ENCODE measurements at regions not wholly inside any gene's neighbourhood (a gene's known extent, or its start where the extent isn't known, plus 50 kb on each side); places are given as distances from the start of the nearest gene placed in this dataset.

- no peak for DNase-seq (ENCODE audit: low read depth in 4 of 4, low spot score in 3 of 4)
These were observed 184.9 kb upstream of the CDH20 start for GRCh38 chr18:61148322-61148721.

DNA sequence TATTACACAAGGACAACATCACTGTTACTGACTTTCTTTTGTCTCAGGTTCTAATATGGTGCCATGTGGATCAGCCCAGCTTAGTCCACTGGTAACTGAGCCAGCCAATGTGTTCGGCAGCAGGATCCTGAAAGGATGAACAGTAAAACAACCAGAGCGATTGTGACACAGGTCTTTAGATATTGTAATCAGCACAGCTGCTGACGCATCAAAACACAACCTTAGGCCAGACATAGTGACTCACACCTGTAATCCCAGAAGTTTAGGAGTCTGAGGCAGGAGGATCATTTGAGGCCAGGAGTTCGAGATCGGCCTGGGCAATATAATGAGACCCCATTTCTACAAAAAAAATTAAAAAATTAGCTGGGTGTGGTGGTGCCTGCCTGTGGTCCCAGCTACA lies 183.4 kb upstream of the CDH20 start:
- DNase-seq (ENCODE audit: low read depth in 4 of 4, low spot score in 3 of 4): no peak

DNA sequence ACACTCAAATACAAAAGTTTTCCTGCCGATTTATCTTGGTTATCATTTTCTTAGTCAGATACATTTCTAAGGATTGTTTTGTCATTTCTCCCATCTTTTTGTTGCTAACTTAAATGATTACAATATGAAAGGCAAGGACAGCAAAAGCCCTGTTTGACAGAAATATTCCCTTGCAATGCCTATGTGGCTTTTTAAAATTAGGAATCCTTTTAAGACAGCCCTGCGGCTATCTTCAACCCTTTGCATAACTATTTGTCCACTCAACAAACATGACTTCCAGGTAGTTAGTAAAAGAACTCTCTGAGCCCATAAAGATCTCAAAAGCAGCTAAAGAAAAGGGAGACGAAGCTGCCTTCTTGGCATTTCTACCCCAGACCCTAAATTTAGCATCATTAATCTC lies 179.7 kb upstream of the CDH20 start:
- no peak for DNase-seq (ENCODE audit: low read depth in 4 of 4, low spot score in 3 of 4)

DNA sequence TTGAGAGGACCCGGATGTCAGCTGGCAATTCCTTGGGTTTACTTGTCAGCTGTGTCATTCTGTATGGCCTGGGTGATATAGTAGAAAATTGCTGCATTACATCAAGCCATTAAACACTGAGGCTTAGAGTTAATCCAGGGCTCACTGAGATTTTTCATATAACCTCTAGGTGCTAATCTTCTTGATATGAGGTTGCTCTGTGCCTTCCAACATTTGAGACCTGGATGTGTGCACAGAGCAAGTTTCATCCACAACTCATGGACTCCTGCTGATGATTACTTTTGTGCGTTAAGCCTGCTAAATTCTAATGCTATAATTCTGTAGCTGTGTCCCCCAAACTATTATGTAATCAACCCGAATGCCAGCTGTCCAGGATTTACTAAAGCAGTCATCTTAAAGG lies 178.4 kb upstream of the CDH20 start:
- DNase-seq (ENCODE audit: low read depth in 4 of 4, low spot score in 3 of 4): no peak

DNA sequence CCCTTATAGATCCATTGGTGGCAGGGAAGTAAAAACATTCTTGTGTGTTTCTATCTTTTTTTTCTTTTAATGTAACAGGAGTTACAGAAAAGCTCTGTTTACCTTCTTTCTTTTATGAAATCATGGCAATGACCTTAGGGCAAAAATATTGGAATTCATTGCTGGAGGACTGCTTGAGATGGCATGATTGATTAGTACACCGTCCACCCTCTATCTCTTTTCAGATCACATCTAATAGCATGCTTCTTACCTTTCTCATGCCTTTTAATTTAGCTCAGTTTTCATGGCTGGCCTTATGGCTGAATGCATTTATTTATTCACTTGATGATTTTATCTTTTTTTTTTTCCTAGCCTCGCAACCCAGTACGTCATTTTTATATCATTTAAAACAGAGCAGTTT lies 177.6 kb upstream of the CDH20 start:
- DNase-seq (ENCODE audit: low read depth in 4 of 4, low spot score in 3 of 4): no peak

GRCh38 chr18:61157451-61157850 lies 175.8 kb upstream of the CDH20 start:
- no peak for DNase-seq (ENCODE audit: low read depth in 4 of 4, low spot score in 3 of 4)

DNA sequence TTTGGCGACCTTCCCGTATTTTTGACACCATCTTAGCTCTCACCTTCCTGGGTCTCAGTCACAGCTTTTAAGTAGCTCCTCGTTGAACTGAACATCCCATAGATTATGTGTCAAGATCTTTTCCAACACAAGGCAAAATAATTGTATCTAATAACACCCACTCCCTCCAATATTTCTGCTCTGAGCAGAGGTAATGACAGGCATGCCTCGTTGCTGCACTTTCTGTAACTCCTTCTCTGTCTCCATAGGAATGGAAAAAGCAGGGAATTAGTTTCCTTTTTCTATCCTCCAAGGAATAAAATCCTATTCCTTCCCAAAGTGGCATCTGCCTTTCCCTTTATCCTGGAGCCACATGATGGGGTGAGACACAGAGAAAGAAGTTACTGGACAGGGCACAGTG lies 174.0 kb upstream of the CDH20 start:
- no peak for DNase-seq (ENCODE audit: low read depth in 4 of 4, low spot score in 3 of 4)

DNA sequence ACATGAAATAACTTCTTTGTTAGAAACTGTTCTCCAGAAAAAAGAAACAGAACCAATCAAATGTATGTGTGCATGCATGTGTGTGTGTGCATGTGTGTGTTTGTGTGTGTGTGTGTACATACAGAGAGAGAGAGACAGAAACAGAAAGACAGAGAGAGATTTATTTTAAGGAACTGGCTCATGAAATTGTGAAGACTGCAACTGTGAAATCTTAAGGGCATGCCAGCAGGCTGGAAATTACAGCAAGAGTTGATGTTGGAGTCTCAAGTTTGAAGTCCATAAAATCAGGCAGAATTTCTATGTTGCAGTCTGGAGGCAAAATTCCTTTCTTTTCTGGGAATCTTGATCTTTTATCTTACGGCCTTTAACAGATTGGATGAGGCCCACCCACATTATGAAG lies 168.9 kb upstream of the CDH20 start:
- no peak for DNase-seq (ENCODE audit: low read depth in 4 of 4, low spot score in 3 of 4)

- no peak for DNase-seq (ENCODE audit: low read depth in 4 of 4, low spot score in 3 of 4)
These were observed 165.3 kb upstream of the CDH20 start for GRCh38 chr18:61167902-61168301.

DNA sequence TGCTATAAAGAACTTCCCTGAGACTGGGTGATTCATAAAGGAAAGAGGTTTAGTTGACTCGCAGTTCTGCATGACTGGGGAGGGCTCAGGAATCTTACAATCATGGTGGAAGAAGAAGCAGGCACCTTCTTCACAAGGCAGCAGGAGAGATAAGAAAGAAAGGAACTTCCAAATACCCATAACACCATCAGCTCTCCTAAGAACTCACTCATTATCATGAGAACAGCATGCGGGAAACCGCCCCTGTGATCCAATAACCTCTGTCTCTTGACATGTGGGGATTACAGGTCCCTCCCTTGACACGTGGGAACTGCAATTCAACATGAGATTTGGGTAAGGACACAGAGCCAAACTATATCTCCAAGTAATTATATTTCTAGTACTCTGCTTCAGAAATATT lies 163.8 kb upstream of the CDH20 start:
- DNase-seq (ENCODE audit: low read depth in 4 of 4, low spot score in 3 of 4): no peak

DNA sequence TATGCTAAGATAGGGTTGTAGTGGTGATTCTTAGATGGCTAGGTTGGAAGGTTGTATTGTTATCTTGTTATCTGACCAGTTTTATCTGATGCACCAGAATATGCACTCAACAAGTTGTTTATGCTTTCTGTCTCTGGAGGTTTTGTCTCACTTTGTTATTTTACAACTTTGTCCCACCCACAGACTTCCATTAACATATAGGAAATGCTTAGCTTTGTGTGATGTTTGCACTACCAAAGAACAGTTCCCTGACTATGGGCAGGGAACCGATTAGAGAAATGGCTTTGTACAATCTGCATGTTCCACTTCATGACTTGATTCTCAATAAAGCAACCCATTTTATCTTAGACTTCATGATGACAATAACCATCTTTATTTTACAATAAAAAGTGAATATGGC lies 160.6 kb upstream of the CDH20 start:
- DNase-seq (ENCODE audit: low read depth in 4 of 4, low spot score in 3 of 4): no peak

DNA sequence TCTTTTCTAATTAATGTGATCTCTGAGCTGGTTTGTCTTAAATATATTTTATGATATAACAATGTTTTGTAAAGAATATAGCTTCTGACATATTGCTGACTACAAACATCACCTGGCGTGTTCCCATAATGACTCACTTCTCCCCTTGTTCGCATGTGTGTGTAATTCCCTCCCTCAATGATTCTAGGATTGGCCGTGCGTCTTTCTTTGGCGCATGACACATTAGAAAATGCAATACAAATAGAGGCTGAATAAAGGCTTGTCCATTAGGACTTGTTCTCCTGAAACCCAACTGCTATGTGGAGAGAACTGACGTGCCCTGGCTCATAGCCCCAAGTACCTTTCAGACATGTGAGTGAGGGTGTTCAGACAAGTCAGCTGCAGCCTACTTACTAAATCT lies 159.7 kb upstream of the CDH20 start:
- DNase-seq (ENCODE audit: low read depth in 4 of 4, low spot score in 3 of 4): no peak

GRCh38 chr18:61183798-61184197 lies 149.4 kb upstream of the CDH20 start:
- no peak for DNase-seq (ENCODE audit: low read depth in 4 of 4, low spot score in 3 of 4)

- DNase-seq (ENCODE audit: low read depth in 4 of 4, low spot score in 3 of 4): no peak
These were observed 145.3 kb upstream of the CDH20 start for GRCh38 chr18:61187971-61188370.

DNA sequence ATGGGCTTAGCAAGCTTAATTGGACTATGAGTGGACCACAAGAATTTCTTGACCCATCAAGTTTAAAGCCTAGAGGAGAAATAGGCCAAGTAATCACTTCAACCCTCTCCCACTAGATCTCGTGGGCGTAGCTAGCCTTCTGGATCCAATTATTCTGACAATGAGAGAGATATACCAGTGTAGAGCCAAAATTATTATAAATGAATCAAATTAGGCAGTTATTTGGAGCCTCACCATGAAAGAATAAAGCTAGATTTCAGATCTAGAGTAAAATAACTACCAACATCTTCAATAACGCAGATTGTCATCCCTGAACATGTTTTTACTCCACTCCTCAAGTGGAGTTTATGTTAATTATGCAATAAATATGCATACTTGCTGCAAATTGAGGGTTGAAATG lies 143.9 kb upstream of the CDH20 start:
- no peak for DNase-seq (ENCODE audit: low read depth in 4 of 4, low spot score in 3 of 4)

DNA sequence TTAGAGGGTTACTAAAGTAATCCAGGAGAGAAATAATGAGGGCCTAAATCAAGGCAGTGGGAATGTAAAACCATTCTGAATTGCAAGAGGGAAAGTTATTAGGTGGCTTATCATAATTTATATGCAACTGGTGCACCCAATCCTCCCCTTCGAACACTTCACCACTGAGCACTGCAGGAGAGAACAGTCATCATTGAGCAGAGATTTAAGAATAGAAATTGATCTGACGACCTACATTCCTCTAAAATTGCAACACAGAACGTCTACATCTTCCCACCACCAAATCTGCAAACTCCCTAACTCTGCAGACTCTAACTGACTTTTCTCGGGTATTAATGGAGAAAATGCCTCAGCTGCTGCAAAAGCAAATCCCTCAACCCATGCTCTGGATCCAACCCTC lies 138.5 kb upstream of the CDH20 start:
- DNase-seq (ENCODE audit: low read depth in 4 of 4, low spot score in 3 of 4): no peak

DNA sequence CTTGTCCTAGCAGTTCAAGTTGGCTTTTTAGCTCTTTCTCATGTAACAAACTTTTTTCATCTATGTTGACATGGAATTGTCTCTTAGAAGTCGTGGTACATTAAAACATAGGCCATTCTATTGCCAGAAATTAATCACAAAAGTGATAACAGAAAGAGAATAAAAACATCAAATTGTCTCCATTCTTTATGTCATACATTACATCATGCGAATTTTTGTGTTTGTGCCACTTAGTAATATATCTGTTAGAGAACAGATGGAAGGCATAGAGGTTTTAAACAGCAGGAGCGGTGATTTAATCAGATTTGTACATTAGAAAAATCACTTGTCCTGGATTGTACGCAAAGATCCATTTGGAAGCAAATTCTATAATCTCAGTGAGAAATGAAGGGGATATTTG lies 136.5 kb upstream of the CDH20 start:
- no peak for DNase-seq (ENCODE audit: low read depth in 4 of 4, low spot score in 3 of 4)

DNA sequence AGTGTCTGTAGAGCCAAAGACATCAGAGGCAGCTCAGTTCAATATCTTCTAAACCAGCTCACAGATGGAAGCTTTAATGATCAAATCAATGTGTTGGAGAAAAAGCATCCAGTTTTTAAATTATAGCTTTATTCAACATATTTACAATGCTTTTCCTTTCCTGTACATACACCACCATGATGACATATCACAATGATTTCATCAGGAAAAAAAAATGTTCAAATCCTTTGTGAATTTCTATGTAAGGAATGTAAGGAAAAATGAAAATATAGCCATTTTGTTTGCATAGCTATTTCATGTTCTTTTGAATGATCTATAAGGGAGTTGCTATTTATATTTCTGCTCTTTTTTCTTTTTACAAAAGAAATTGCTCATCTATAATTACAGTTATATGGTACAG lies 134.7 kb upstream of the CDH20 start:
- DNase-seq (ENCODE audit: low read depth in 4 of 4, low spot score in 3 of 4): no peak

DNA sequence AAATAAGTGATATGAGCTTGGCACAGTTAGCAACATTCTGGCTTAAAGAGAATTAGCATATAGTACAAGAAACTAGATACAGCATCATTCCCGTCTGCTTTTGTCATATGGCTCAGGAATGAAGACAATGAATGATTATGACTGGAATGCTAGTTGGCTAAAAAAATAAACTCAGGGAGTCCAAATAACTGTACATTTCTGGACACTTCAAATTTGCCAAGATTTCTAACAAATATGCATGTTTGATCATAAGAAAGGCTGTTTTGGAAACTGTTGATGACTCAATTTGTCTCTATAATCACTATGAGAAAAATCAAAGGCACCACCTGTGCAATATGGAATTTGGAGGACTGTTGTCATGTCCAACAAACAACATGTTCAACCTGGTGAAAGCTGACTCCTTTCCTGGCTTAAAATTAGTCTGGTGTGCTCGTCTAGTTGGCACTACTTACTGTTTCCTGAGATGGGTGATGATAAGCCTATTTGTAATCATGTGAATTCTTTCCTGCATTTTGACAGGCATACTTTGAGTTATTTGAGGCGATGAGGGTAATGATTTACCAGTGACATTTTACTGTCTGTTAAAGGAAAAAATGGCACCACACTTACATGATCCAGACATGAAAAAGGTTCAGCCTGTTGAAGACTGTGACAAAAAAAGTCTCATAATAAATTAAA lies 133.9 kb upstream of the CDH20 start:
- no peak for DNase-seq (ENCODE audit: low read depth in 4 of 4, low spot score in 3 of 4)

GRCh38 chr18:61201511-61201910 lies 131.7 kb upstream of the CDH20 start:
- no peak for DNase-seq (ENCODE audit: low read depth in 4 of 4, low spot score in 3 of 4)

DNA sequence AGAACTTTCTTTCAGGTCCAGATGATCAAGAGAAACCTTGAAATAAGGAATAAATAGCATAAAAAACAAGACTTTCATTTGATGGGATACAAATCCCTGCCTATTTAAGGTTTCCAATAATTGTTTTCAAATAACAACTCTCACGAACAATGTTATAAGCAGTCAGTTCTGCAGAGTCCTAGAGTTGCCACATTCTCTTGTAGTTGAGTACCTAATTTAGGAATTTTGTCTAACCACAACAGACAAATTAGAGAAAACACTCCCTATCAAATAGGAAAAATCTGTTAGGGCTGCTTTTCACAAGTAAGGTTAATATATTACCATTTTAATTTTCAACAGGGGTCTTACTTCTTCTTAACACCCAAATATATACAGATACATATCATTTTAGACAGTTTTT lies 130.1 kb upstream of the CDH20 start:
- no peak for DNase-seq (ENCODE audit: low read depth in 4 of 4, low spot score in 3 of 4)

- DNase-seq (ENCODE audit: low read depth in 4 of 4, low spot score in 3 of 4): no peak
These were observed 123.4 kb upstream of the CDH20 start for GRCh38 chr18:61209801-61210200.

- no peak for DNase-seq (ENCODE audit: low read depth in 4 of 4, low spot score in 3 of 4)
These were observed 117.2 kb upstream of the CDH20 start for GRCh38 chr18:61216051-61216450.
